Endometrium (tissue), 2 donors: ENCODE measurements at regions not wholly inside any gene's neighbourhood (a gene's known extent, or its start where the extent isn't known, plus 50 kb on each side); places are given as distances from the start of the nearest gene placed in this dataset.
"Not testable (repeated sequence)": the region's sequence is repeated elsewhere in the genome, so short reads cannot be mapped to it uniquely, and the experiment has no call there.

Experiments
- FAIRE-seq: peaks from 2 replicates; lab custom pipeline; 2012; peaks lifted over from hg19 to GRCh38; lab: Jason Lieb, UNC
- donor health status: control.
- donor health status: control.

- FAIRE-seq, result no peak
These were observed 50.6 kb upstream of the TMEM170B start for GRCh38 chr6:11486959-11487358.

- no peak for FAIRE-seq
These were observed 51.1 kb upstream of the TMEM170B start for GRCh38 chr6:11486486-11486885.

- FAIRE-seq, result no peak
These were observed 51.5 kb upstream of the TMEM170B start for GRCh38 chr6:11486051-11486450.

GRCh38 chr6:11485271-11485670 is 52.3 kb upstream of the TMEM170B start:
- FAIRE-seq, result no peak

GRCh38 chr6:11484441-11484840 is 53.1 kb upstream of the TMEM170B start:
- FAIRE-seq, result no peak

GRCh38 chr6:11482616-11483015 is 54.9 kb upstream of the TMEM170B start:
- FAIRE-seq, result no peak

- no peak for FAIRE-seq
These were observed 57.0 kb upstream of the TMEM170B start for GRCh38 chr6:11480541-11480940.

- FAIRE-seq, result no peak
These were observed 58.3 kb upstream of the TMEM170B start for GRCh38 chr6:11479296-11479695.

- FAIRE-seq, result no peak
These were observed 59.0 kb upstream of the TMEM170B start for GRCh38 chr6:11478586-11478985.

- FAIRE-seq, result no peak
These were observed 62.5 kb upstream of the TMEM170B start for GRCh38 chr6:11475016-11475415.

GRCh38 chr6:11473008-11473740 is 64.4 kb upstream of the TMEM170B start:
- no peak for FAIRE-seq

- FAIRE-seq, result no peak
These were observed 66.3 kb upstream of the TMEM170B start for GRCh38 chr6:11471261-11471660.

GRCh38 chr6:11469684-11470083 is 67.9 kb upstream of the TMEM170B start:
- no peak for FAIRE-seq

GRCh38 chr6:11468271-11468670 is 69.3 kb upstream of the TMEM170B start:
- FAIRE-seq, result not testable (repeated sequence)

GRCh38 chr6:11467364-11467763 is 70.2 kb upstream of the TMEM170B start:
- no peak for FAIRE-seq

- no peak for FAIRE-seq
These were observed 74.2 kb upstream of the TMEM170B start for GRCh38 chr6:11463398-11463780.

- FAIRE-seq, result no peak
These were observed 74.7 kb upstream of the TMEM170B start for GRCh38 chr6:11462742-11463397.

- FAIRE-seq, result no peak
These were observed 76.5 kb upstream of the TMEM170B start for GRCh38 chr6:11460837-11461661.

GRCh38 chr6:11460001-11460668 is 77.4 kb upstream of the TMEM170B start:
- FAIRE-seq, result no peak

GRCh38 chr6:11459079-11459610 is 78.4 kb upstream of the TMEM170B start:
- FAIRE-seq, result no peak

GRCh38 chr6:11458509-11458908 is 79.0 kb upstream of the TMEM170B start:
- FAIRE-seq, result no peak

GRCh38 chr6:11457422-11457821 is 80.1 kb upstream of the TMEM170B start:
- FAIRE-seq, result not testable (repeated sequence)
